Upper lobe of left lung (tissue), 6 donors: ENCODE measurements at regions not wholly inside any gene's neighbourhood (a gene's known extent, or its start where the extent isn't known, plus 50 kb on each side); places are given as distances from the start of the nearest gene placed in this dataset.
A peak's percentile ranks its signal among the peaks of the same experiment; 100 is the strongest.

Source experiments
- ATAC-seq, 2 donors: fragments of 200-7000 bp; cut with Tn5 transposase; one replicate each; pipeline ENCODE4 v1.9.1; 2022; ENCODE audit warnings: mild to moderate bottlenecking in 2 of 2, moderate library complexity in 2 of 2; ENCODE audit not compliant: low FRiP score in 2 of 2
- DNase-seq, 2 donors: peaks; one replicate each; pipeline ENCODE4 v3.0.0-alpha.2; 2019 to 2020
- H3K27ac ChIP-seq, 4 donors: fragments of 200-600 bp; sonication (generic); one replicate each; pipeline ENCODE4 v1.5.1; 2016 to 2019
- H3K27me3 ChIP-seq, 4 donors: fragments of 200-600 bp; sonication (generic); one replicate each; pipeline ENCODE4 v1.5.1; 2017 to 2019
- H3K36me3 ChIP-seq, 4 donors: fragments of 200-600 bp; sonication (generic); one replicate each; pipeline ENCODE4 v1.5.1; 2016 to 2019
- H3K4me1 ChIP-seq, 4 donors: fragments of 200-600 bp; sonication (generic); one replicate each; pipeline ENCODE4 v1.5.1; 2018 to 2019
- H3K4me3 ChIP-seq, 4 donors: fragments of 200-600 bp; sonication (generic); one replicate each; pipeline ENCODE4 v1.5.1; 2017 to 2019; ENCODE audit warnings: mild to moderate bottlenecking in 2 of 4, moderate library complexity in 1 of 4
- H3K9me3 ChIP-seq, 4 donors: fragments of 200-600 bp; sonication (generic); one replicate each; pipeline ENCODE4 v1.5.1; 2018 to 2019
- CTCF ChIP-seq, 6 experiments: fragments of 450-650 bp in 4 of 6; fragments of 200-600 bp in 2 of 6; sonication (generic) in 2 of 6; IDR thresholded peaks; one replicate each; pipeline ENCODE4 v1.5.1; 2016 to 2019; ENCODE audit warnings: antibody characterized with exemption in 6 of 6
- EP300 ChIP-seq, 4 donors: sonication (generic); formaldehyde crosslinking; IDR thresholded peaks; one replicate each; pipeline ENCODE4 v1.5.1; 2017; ENCODE audit warnings: antibody characterized with exemption in 4 of 4, control low read depth in 2 of 4
- POLR2A ChIP-seq, 4 donors: fragments of 450-650 bp; IDR thresholded peaks; one replicate each; pipeline ENCODE4 v1.5.1; 2016 to 2017; ENCODE audit warnings: antibody characterized with exemption in 4 of 4, mild to moderate bottlenecking in 2 of 4
- POLR2AphosphoS5 ChIP-seq, 2 donors: sonication (generic); formaldehyde crosslinking; IDR thresholded peaks; one replicate each; pipeline ENCODE4 v1.5.1; 2017; ENCODE audit warnings: antibody characterized with exemption in 2 of 2
- WGBS, 2 donors: methylation state at CpG; one replicate each; pipeline ENCODE4 v1.1.5; 2017 to 2018; 5-methylcytosine and 5-hydroxymethylcytosine counted together
- donor health status: DM: no; HTN: no; CAD: no; lungs with moderate emphysema.
- donor health status: DM: no; HTN: yes; CAD: no; lungs with severe emphysema.

DNA sequence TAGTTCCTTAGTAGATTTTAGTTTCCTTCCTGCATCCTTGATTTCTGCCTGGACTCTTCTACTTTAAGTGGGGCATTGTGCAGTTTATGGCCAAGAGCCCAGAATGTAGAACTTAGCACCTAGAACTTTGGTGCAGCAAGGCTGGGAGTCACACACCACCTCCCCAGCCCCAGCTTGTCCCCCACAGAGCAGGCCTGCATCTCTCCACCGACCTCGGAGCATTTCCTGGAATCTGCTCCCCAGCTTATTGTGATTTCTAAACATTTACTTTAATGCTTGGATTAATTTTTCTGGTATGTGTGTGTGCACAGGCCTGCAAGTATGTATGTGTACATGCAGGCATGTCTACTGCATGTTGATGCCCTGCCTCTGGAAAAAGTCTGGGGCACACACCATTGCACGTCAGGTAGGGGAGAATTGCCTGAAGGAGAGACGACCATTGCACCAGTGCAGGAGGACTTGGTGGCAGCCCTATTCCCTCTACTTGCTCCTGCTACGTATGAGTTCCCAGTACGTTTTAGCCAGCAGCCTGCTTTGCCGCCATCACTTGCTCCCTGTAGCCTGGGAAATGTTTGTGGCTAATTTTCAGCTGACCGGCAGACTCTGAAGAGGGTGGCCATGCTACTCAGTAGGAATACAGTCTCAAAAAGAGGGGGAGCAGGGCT lies 419.9 kb upstream of the HS6ST1 start:
- DNase-seq: no peak
- H3K4me3 ChIP-seq: no peak overlapping the region
- ATAC-seq: no peak
- no peaks in the 10 kb centered on the region for H3K9me3 ChIP-seq
- WGBS, 2 donors: 82 to 90% methylated on average over 6 to 8 of the region's 8 CpGs
- no peaks in the 10 kb centered on the region for H3K27me3 ChIP-seq
- H3K36me3 ChIP-seq: no peaks in the 10 kb centered on the region
- peaks cover 28 to 33% (median 31%) of the 10 kb centered on the region in 4 donors for H3K4me1 ChIP-seq
- H3K27ac ChIP-seq: no peak overlapping the region
- TF ChIP-seq POLR2AphosphoS5 (IDR thresholded peaks at IDR 0.05) (no peak), CTCF (IDR thresholded peaks at IDR 0.05) (no peak), POLR2A (IDR thresholded peaks at IDR 0.05) (no peak), EP300 (IDR thresholded peaks at IDR 0.05) (no peak)

DNA sequence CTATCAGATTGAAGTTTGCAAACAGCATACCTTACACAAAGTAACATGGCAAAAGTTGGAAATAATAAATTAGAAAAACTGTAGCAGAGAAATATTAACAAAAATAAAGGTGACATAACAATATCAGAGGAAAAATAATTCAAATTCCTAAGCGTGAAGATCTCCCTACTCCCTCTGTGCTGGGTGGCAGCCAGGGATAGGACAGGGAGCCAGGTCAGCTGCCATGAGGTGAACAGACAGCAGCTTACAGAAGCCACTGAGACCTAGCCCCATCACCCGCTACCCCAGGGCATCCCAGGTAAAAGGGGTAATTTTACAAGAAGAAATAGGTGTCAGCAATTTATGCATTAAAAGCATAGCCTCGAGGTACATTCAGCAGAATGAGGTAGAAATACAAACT lies 423.8 kb upstream of the HS6ST1 start:
- DNase-seq (no peak), ATAC-seq (no peak)
- Histone ChIP-seq H3K27ac (no peak overlapping the region), H3K27me3 (no peaks in the 10 kb centered on the region), H3K36me3 (no peaks in the 10 kb centered on the region), H3K4me3 (no peak overlapping the region), H3K9me3 (no peaks in the 10 kb centered on the region), H3K4me1 (no peaks in the 10 kb centered on the region)
- TF ChIP-seq POLR2A (IDR thresholded peaks at IDR 0.05) (no peak), POLR2AphosphoS5 (IDR thresholded peaks at IDR 0.05) (no peak), CTCF (IDR thresholded peaks at IDR 0.05) (no peak), EP300 (IDR thresholded peaks at IDR 0.05) (no peak)
- WGBS, 2 donors: 81 to 87% methylated on average over 3 of the region's 3 CpGs

GRCh38 chr2:128745946-128746345 lies 427.3 kb upstream of the HS6ST1 start:
- no peaks in the 10 kb centered on the region for H3K9me3 ChIP-seq
- ATAC-seq (no peak), DNase-seq (no peak)
- H3K4me1 ChIP-seq: no peaks in the 10 kb centered on the region
- no peaks in the 10 kb centered on the region for H3K27me3 ChIP-seq
- no peak overlapping the region for H3K27ac ChIP-seq
- H3K36me3 ChIP-seq: no peaks in the 10 kb centered on the region
- no peak overlapping the region for H3K4me3 ChIP-seq
- no peak for TF ChIP-seq POLR2AphosphoS5 (IDR thresholded peaks at IDR 0.05)
- TF ChIP-seq POLR2A (IDR thresholded peaks at IDR 0.05): no peak
- TF ChIP-seq EP300 (IDR thresholded peaks at IDR 0.05): no peak
- no peak for TF ChIP-seq CTCF (IDR thresholded peaks at IDR 0.05)

GRCh38 chr2:128746356-128746755 lies 427.7 kb upstream of the HS6ST1 start:
- DNase-seq (no peak), ATAC-seq (peak; percentile 26 to 87)
- H3K36me3 ChIP-seq: no peaks in the 10 kb centered on the region
- TF ChIP-seq POLR2AphosphoS5 (IDR thresholded peaks at IDR 0.05) (no peak), POLR2A (IDR thresholded peaks at IDR 0.05) (no peak), EP300 (IDR thresholded peaks at IDR 0.05) (no peak), CTCF (IDR thresholded peaks at IDR 0.05) (no peak)
- H3K27ac ChIP-seq: no peak overlapping the region
- no peaks in the 10 kb centered on the region for H3K4me1 ChIP-seq
- 45 to 65% methylated on average over 5 of the region's 5 CpGs for WGBS, 2 donors
- no peak overlapping the region for H3K4me3 ChIP-seq
- H3K9me3 ChIP-seq: no peaks in the 10 kb centered on the region
- no peaks in the 10 kb centered on the region for H3K27me3 ChIP-seq

- Histone ChIP-seq H3K27ac (no peak overlapping the region), H3K9me3 (no peaks in the 10 kb centered on the region), H3K27me3 (no peaks in the 10 kb centered on the region), H3K4me1 (peaks cover 0 to 3% (median 0%) of the 10 kb centered on the region in 4 donors), H3K4me3 (no peak overlapping the region), H3K36me3 (no peaks in the 10 kb centered on the region)
- DNase-seq (no peak), ATAC-seq (no peak)
- WGBS, 2 donors: 89 to 93% methylated on average over 10 of the region's 10 CpGs
- TF ChIP-seq EP300 (IDR thresholded peaks at IDR 0.05): no peak
- no peak for TF ChIP-seq POLR2AphosphoS5 (IDR thresholded peaks at IDR 0.05)
- no peak for TF ChIP-seq CTCF (IDR thresholded peaks at IDR 0.05)
- TF ChIP-seq POLR2A (IDR thresholded peaks at IDR 0.05): no peak
These were observed 429.7 kb upstream of the HS6ST1 start for GRCh38 chr2:128748336-128748735.
